Activated naive CD8-positive, alpha-beta T cell (primary cell): ENCODE measurements at regions not wholly inside any gene's neighbourhood (a gene's known extent, or its start where the extent isn't known, plus 50 kb on each side); places are given as distances from the start of the nearest gene placed in this dataset.
A peak's percentile ranks its signal among the peaks of the same experiment; 100 is the strongest.

ENCODE experiments used
- H3K27ac Mint-ChIP-seq: one replicate; pipeline ENCODE4 v1.8.0; 2021; ENCODE audit warnings: mixed read lengths
- H3K27me3 Mint-ChIP-seq: one replicate; pipeline ENCODE4 v1.8.0; 2021; ENCODE audit warnings: mixed read lengths
- H3K36me3 Mint-ChIP-seq: one replicate; pipeline ENCODE4 v1.8.0; 2021; ENCODE audit warnings: mixed read lengths
- H3K4me1 Mint-ChIP-seq: one replicate; pipeline ENCODE4 v1.8.0; 2021; ENCODE audit warnings: low read depth, mixed read lengths
- H3K4me3 Mint-ChIP-seq: one replicate; pipeline ENCODE4 v1.8.0; 2021; ENCODE audit warnings: mild to moderate bottlenecking, mixed read lengths
- H3K9me3 Mint-ChIP-seq: one replicate; pipeline ENCODE4 v1.8.0; 2021; ENCODE audit warnings: low read depth, mixed read lengths

DNA sequence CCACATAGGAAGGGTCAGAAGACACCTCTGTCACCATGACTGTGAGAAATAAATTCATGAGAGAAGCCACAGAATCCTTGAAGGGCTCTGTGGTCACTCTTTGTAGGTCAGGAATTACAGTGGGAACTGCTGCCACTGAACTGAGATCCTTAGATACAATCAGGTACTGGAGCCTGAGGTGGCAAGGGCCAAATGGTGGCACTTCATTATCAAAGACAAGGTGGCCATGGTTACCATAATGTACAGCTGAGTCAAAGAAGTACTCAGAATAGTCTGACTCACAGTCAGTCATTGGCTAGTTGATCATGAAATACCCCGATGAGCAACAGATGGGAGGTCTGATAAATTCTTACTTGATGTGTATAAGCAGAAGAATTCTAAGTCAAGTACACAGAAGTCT, 131.9 kb downstream of the RTL3 start:
- no peaks in the 10 kb centered on the region for H3K27me3 Mint-ChIP-seq
- H3K27ac Mint-ChIP-seq: peak overlapping the region; percentile 85
- peak overlapping the region; percentile 42 for H3K4me3 Mint-ChIP-seq
- peaks cover 29% of the 10 kb centered on the region for H3K4me1 Mint-ChIP-seq
- H3K9me3 Mint-ChIP-seq: peaks cover 4% of the 10 kb centered on the region
- H3K36me3 Mint-ChIP-seq: no peaks in the 10 kb centered on the region

DNA sequence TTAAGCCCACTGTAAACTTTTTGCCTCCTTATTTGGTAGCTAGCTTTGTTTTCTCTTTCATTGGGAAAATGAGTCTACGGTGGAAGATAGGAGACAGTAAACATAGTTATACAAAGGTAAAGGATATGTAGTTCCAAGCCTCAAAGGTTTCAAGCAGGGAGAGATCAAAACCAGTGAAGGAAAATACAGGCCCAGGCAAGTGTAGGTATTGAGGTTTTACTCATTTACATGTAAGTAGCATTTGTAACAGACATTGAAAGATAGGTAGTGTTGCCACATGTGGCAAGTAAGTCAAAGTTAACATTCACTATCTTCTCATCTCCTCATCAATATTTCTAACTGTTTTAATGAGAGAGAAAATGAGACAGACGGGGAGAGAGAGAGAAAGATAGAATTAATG, 136.5 kb downstream of the RTL3 start:
- H3K36me3 Mint-ChIP-seq: no peaks in the 10 kb centered on the region
- H3K27me3 Mint-ChIP-seq: no peaks in the 10 kb centered on the region
- no peak overlapping the region for H3K4me3 Mint-ChIP-seq
- peaks cover 4% of the 10 kb centered on the region for H3K9me3 Mint-ChIP-seq
- H3K27ac Mint-ChIP-seq: no peak overlapping the region
- peaks cover 33% of the 10 kb centered on the region for H3K4me1 Mint-ChIP-seq

DNA sequence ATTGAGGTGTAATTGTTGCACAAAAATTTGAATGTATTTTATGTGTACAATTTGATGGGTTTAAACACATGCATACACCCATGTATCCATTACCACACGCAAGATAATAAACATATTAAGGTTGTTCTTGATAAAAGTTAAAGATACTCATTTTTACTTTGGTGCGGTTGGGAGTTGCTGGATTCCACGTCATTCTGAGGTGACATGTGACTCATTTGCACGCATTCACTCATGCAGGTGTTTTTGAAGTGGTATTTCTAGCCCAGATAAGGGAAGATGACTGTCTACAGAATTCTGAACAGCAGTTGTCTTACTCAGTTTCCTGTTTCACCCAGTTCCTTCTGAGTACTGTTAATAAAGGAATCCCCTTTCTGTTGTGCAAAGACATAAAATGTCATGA, 142.0 kb downstream of the RTL3 start:
- H3K36me3 Mint-ChIP-seq: no peaks in the 10 kb centered on the region
- no peaks in the 10 kb centered on the region for H3K27me3 Mint-ChIP-seq
- H3K27ac Mint-ChIP-seq: peak overlapping the region; percentile 98
- no peaks in the 10 kb centered on the region for H3K9me3 Mint-ChIP-seq
- peaks cover 53% of the 10 kb centered on the region for H3K4me1 Mint-ChIP-seq
- peak overlapping the region; percentile 57 for H3K4me3 Mint-ChIP-seq

DNA sequence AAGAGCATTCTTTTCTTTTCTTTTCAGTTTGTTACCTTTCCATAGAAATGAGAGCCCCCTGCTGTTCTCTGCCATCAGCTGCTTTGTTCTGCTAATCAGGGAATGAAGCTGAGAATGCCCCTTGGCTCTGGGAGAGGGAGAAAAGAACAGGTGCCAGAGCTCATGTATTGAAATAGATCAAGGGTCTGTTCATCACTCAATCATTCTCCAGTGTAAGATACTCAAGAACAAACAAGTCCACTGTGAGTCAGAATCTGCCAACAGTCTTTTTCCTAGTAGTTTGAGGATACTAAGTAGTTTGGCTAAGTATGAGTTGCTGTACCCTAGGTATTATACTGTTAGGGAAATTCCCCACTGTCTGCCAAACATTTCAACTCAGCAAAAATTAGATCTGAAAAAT, 144.3 kb downstream of the RTL3 start:
- H3K9me3 Mint-ChIP-seq: no peaks in the 10 kb centered on the region
- peaks cover 57% of the 10 kb centered on the region for H3K4me1 Mint-ChIP-seq
- peak overlapping the region; percentile 73 for H3K4me3 Mint-ChIP-seq
- no peaks in the 10 kb centered on the region for H3K36me3 Mint-ChIP-seq
- H3K27ac Mint-ChIP-seq: peak overlapping the region; percentile 98
- H3K27me3 Mint-ChIP-seq: no peaks in the 10 kb centered on the region

DNA sequence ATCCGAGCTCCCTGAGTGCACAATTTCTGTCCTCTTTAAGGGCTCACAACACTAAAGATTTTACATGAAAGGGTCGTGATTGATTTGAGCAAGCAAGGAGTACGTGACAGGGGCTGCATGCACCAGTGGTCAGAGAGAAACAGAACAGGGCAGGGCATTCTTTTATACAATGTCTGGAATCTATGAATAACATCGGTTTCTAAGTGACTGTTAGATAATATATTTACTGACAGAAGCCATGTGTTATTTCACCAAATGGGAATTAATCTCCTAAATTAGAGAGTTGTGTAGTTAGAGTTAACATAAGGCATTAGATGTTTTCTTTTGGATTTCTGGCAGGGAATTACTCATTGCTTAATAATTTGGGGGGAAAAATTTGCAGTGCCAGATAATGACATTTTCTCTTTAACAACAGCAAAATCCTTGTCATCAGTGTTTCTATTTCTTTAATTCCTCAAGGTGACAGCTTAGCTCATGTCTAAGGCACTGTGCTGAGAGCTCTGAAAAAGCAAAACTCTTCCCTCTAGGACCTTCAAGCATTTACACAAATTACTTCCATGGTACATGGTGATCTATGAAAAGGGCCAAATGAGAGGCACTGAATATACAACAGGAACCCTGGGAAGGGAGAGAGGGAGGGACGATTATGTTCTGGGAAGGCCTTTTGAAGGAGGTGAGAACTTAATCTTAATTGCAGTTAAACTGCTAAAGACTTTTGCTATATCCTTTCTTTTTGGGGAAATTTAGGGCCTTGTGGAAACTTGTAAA, 145.0 kb downstream of the RTL3 start:
- Mint-ChIP-seq H3K36me3 (no peaks in the 10 kb centered on the region), H3K27ac (peak overlapping the region; percentile 98), H3K4me3 (peak overlapping the region; percentile 73), H3K27me3 (no peaks in the 10 kb centered on the region), H3K4me1 (peaks cover 57% of the 10 kb centered on the region), H3K9me3 (no peaks in the 10 kb centered on the region)

DNA sequence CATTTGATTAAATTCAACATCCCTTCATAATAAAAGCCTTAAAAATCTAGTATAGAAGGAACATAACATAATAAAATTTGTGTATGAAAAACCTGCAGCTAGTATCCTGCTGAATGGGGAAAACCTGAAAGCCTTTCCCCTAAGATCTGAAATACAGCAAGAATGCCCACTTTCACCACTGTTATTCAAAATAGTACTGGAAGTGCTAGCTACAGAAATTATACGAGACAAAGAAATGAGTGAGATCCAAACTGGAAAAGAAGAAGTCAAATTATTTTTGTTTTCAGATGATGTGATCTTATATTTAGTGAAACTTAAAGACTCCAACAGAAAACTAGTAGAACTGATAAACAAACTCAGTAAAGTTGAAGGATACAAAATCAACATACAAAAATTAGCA, 152.9 kb downstream of the RTL3 start:
- H3K36me3 Mint-ChIP-seq: no peaks in the 10 kb centered on the region
- no peak overlapping the region for H3K4me3 Mint-ChIP-seq
- no peak overlapping the region for H3K27ac Mint-ChIP-seq
- no peaks in the 10 kb centered on the region for H3K27me3 Mint-ChIP-seq
- H3K9me3 Mint-ChIP-seq: no peaks in the 10 kb centered on the region
- peaks cover 4% of the 10 kb centered on the region for H3K4me1 Mint-ChIP-seq

DNA sequence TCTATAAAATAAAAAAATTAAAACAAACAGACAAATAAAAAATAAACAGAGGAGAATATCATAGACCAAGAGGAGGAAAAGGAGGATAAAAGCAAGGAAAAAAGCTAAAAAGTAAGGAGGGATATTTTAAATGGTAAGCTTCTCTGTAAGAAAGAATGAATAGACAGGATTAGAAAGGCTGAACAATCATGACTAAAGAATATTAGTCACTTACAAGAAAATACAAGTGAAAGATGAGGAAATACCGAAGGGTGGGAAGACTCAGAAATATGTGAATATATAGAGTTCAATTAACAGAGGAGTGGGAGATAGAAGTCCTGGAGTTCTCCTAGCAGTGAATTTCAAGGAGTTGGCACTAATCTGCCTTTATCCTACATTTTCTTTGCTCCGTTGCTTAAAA, 162.6 kb downstream of the RTL3 start:
- Mint-ChIP-seq H3K27ac (no peak overlapping the region), H3K4me1 (peaks cover 4% of the 10 kb centered on the region), H3K4me3 (no peak overlapping the region), H3K9me3 (no peaks in the 10 kb centered on the region), H3K36me3 (no peaks in the 10 kb centered on the region), H3K27me3 (no peaks in the 10 kb centered on the region)

DNA sequence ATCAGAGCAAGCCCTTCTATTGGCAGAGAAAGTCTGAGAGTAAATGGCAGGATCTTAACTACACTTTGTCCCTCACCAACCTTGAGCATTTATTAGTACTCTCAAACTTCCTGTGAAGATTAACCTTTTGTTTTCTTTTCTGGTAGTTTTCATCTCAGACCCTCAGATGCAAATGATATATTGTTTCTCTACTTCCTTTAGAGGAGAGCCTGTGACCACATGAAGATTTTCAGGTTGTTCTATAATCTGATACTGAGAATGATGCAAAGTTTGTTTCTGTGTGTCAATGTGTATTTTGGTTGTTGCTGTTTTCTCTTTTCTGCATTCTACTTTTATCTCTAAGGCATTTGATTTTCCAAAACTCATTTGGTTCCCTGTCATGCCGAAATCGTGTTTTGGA, 165.8 kb upstream of the CYSLTR1 start:
- Mint-ChIP-seq H3K36me3 (no peaks in the 10 kb centered on the region), H3K27me3 (no peaks in the 10 kb centered on the region), H3K27ac (no peak overlapping the region), H3K9me3 (no peaks in the 10 kb centered on the region), H3K4me3 (no peak overlapping the region), H3K4me1 (peaks cover 4% of the 10 kb centered on the region)

DNA sequence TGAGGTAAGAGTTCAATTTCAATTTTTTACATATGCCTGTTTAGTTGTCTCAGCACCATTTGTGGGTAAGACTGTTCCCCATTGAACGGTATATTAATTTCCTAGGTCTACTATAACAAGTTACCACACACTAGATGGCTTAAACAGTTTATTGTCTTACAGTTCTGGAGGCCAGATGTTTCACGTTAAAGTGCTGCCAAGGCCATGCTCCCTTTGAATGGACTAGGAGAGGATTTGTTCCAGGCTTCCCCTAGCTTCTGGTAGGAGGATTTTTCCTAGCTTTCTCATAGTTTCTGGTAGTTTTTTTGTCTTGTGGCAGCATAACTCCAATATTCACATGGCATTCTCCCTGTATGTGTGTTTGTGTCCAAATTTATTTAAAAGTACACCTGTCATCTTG, 149.3 kb upstream of the CYSLTR1 start:
- no peak overlapping the region for H3K27ac Mint-ChIP-seq

DNA sequence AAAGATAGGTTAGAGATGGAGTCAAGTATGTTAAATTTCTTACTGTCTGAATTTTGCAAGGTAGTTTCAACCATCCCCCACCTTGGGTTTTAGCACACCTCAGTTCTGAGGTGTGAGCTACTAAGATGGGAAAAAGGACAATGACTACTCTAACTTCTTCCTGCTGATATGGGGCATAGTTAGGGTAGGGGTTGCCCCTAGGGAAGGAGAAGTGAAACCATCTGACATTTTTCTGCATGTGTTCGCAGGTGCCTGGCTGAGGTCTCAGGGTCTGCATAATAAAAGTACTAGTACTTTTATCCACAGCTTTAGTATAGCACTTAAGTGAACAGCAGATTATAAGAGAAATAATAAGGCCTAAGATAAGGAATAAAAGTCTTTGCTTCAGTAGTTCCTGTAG, 129.5 kb upstream of the CYSLTR1 start:
- Mint-ChIP-seq H3K4me1 (no peaks in the 10 kb centered on the region), H3K9me3 (no peaks in the 10 kb centered on the region), H3K27ac (no peak overlapping the region), H3K4me3 (no peak overlapping the region), H3K27me3 (no peaks in the 10 kb centered on the region), H3K36me3 (peaks cover 2% of the 10 kb centered on the region)

More for the DNA sequence above, 149.3 kb upstream of the CYSLTR1 start:
- Mint-ChIP-seq H3K9me3 (no peaks in the 10 kb centered on the region), H3K36me3 (no peaks in the 10 kb centered on the region), H3K4me3 (no peak overlapping the region), H3K27me3 (no peaks in the 10 kb centered on the region), H3K4me1 (no peaks in the 10 kb centered on the region)

DNA sequence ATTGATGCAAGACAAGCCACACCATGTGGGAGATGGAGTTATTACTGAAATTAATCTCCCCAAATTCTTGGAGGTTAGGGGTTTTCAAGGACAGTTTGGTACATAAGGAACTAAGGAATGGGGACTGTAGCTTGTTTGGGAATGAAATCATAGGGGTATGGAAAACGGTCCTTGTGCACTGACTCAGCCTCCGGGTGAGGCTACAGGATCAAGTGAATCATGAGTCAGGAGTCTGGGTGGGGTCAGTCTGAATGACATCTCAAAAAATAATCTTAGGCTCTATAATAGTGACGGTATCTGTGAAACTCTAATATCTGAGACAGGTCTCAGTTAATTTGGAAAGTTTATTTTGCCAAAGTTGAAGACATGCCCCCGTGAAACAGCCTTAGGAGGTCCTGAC, 128.5 kb upstream of the CYSLTR1 start:
- H3K9me3 Mint-ChIP-seq: peaks cover 3% of the 10 kb centered on the region

DNA sequence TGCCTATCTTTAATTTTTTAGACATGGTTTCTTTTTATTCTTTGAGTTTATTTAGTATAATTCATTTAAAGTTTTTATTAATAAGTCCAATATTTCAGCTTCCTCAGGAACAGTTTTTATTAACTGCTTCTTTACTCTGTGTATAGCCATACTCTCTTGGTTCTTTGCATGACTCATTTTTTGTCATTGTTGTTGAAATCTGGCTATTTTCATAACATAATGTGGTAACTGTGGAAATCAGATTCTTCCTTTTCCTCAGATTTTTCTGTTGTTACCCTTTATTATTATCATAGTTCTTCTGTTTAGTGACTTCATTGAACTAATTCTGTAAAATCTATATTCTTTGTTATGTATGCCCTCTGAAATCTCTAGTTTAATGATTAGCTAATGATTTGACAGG, 124.9 kb upstream of the CYSLTR1 start:
- H3K9me3 Mint-ChIP-seq: peaks cover 14% of the 10 kb centered on the region
- H3K27ac Mint-ChIP-seq: no peak overlapping the region
- H3K4me3 Mint-ChIP-seq: no peak overlapping the region
- H3K4me1 Mint-ChIP-seq: no peaks in the 10 kb centered on the region
- H3K27me3 Mint-ChIP-seq: no peaks in the 10 kb centered on the region
- H3K36me3 Mint-ChIP-seq: no peaks in the 10 kb centered on the region

More for the DNA sequence above, 128.5 kb upstream of the CYSLTR1 start:
- Mint-ChIP-seq H3K27me3 (no peaks in the 10 kb centered on the region), H3K27ac (no peak overlapping the region), H3K36me3 (no peaks in the 10 kb centered on the region), H3K4me1 (no peaks in the 10 kb centered on the region), H3K4me3 (no peak overlapping the region)

DNA sequence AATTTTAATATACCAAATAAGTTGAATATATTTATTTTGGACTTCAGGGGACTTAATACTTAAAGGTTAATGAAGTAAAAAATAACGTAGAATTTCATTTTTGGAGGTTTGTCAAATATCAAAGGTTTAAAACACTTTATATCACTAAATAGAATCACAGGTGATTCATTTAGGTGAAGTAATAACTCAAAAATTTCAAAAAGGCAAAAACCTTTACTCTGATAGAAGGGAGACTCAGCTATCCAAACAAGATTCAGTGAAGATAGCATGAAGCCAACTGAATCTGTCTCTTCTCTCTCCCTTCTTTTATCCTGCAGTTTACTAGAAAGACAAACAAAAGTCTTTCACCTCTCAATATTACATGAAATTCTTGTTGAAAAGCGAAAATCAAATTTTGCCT, 110.2 kb upstream of the CYSLTR1 start:
- Mint-ChIP-seq H3K27me3 (no peaks in the 10 kb centered on the region), H3K36me3 (no peaks in the 10 kb centered on the region), H3K9me3 (no peaks in the 10 kb centered on the region), H3K4me1 (no peaks in the 10 kb centered on the region), H3K27ac (no peak overlapping the region), H3K4me3 (no peak overlapping the region)

DNA sequence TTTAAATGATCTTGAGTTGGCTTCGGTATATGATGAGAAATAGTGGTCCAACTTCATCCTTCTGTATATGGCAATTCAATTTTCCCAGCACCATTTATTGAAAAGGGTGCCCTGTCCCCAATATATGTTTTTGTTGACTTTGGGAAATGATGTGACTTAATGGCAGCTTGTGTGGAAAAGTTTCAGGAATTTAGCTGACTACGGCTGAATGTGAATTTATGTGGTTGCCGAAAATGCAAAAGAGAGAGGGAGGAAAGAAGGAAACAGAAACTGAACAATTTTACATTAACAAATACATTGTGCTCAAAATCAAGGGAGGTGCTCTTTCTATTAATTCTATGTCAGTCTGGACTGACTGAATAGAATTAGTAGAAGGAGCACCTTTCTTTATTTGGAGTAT, 101.8 kb upstream of the CYSLTR1 start:
- no peak overlapping the region for H3K27ac Mint-ChIP-seq
- no peaks in the 10 kb centered on the region for H3K9me3 Mint-ChIP-seq
- no peaks in the 10 kb centered on the region for H3K27me3 Mint-ChIP-seq
- peaks cover 3% of the 10 kb centered on the region for H3K4me1 Mint-ChIP-seq
- no peak overlapping the region for H3K4me3 Mint-ChIP-seq
- H3K36me3 Mint-ChIP-seq: peaks cover under 1% of the 10 kb centered on the region

DNA sequence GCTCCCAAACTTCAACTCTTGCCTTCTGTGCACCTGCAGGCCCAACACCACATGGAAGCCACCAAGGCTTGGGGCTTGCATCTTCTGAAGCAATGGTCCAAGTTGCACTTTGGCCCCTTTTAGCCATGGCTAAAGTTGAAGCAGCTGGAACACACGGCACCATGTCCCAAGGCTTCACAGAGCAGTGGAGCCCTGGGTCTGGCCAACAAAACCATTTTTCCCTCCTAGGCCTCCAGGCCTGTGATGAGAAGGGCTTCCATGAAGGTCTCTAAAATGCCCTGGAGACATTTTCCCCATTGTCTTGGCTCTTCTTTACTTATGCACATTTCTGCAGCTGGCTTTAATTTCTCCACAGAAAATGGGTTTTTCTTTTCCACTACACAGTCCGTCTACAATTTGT, 61.3 kb upstream of the CYSLTR1 start:
- no peak overlapping the region for H3K4me3 Mint-ChIP-seq
- no peak overlapping the region for H3K27ac Mint-ChIP-seq
- no peaks in the 10 kb centered on the region for H3K27me3 Mint-ChIP-seq
- H3K4me1 Mint-ChIP-seq: peaks cover 2% of the 10 kb centered on the region
- H3K9me3 Mint-ChIP-seq: no peaks in the 10 kb centered on the region
- H3K36me3 Mint-ChIP-seq: no peaks in the 10 kb centered on the region

DNA sequence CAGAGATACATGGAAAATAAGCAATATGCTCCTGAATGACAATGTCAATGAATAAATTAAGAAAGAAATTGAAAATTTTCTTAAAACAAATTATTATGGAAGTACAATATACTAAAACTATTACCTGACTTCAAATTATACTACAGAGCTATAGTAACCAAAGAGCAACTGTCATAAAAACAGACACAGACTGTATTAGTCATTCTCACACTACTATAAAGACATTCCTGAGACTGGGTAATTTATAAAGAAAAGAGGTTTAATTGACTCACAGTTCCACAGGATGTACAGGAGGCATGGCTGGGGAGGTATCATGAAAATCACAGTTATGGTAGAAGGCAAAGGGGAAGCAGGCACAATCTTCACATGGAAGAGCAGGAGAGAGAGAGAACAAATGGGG, 60.0 kb upstream of the CYSLTR1 start:
- peak overlapping the region; percentile 86 for H3K27ac Mint-ChIP-seq
- H3K27me3 Mint-ChIP-seq: no peaks in the 10 kb centered on the region
- H3K4me3 Mint-ChIP-seq: no peak overlapping the region
- no peaks in the 10 kb centered on the region for H3K9me3 Mint-ChIP-seq
- no peaks in the 10 kb centered on the region for H3K36me3 Mint-ChIP-seq
- H3K4me1 Mint-ChIP-seq: peaks cover 2% of the 10 kb centered on the region
